Omental fat pad (tissue), 3 donors: ENCODE measurements at regions not wholly inside any gene's neighbourhood (a gene's known extent, or its start where the extent isn't known, plus 50 kb on each side); places are given as distances from the start of the nearest gene placed in this dataset.

ENCODE experiments used
- ATAC-seq: fragments of 150-250 bp; one replicate; pipeline ENCODE4 v1.9.1; 2016; ENCODE audit warnings: mild to moderate bottlenecking, moderate library complexity; ENCODE audit not compliant: low FRiP score
- DNase-seq: peaks from one replicate; pipeline ENCODE4 v3.0.0-alpha.2; 2019; ENCODE audit warnings: low spot score
- CTCF ChIP-seq, 3 donors: fragments of 450-650 bp; IDR thresholded peaks; one replicate each; pipeline ENCODE4 v1.5.1; 2016 to 2017; ENCODE audit warnings: antibody characterized with exemption in 3 of 3, mild to moderate bottlenecking in 3 of 3, moderate library complexity in 2 of 3

- no peak for TF ChIP-seq CTCF (IDR thresholded peaks at IDR 0.05)
Observed at GRCh38 chr4:18213576-18214198, 192.1 kb upstream of the LCORL start.

GRCh38 chr4:18209448-18209847 lies 187.9 kb upstream of the LCORL start:
- DNase-seq (no peak), ATAC-seq (no peak)
- no peak for TF ChIP-seq CTCF (IDR thresholded peaks at IDR 0.05)

More at GRCh38 chr4:18213576-18214198, 192.1 kb upstream of the LCORL start:
- ATAC-seq (no peak), DNase-seq (no peak)

GRCh38 chr4:18203966-18204365 lies 182.4 kb upstream of the LCORL start:
- ATAC-seq (no peak), DNase-seq (no peak)
- no peak for TF ChIP-seq CTCF (IDR thresholded peaks at IDR 0.05)

- ATAC-seq (no peak), DNase-seq (no peak)
- no peak for TF ChIP-seq CTCF (IDR thresholded peaks at IDR 0.05)
Observed at GRCh38 chr4:18202486-18202885, 180.9 kb upstream of the LCORL start.

GRCh38 chr4:18201885-18202284 lies 180.3 kb upstream of the LCORL start:
- DNase-seq (no peak), ATAC-seq (no peak)
- TF ChIP-seq CTCF (IDR thresholded peaks at IDR 0.05), result no peak

- TF ChIP-seq CTCF (IDR thresholded peaks at IDR 0.05), result no peak
- no peak for ATAC-seq
- DNase-seq, result no peak
Observed at GRCh38 chr4:18198653-18199052, 177.1 kb upstream of the LCORL start.

GRCh38 chr4:18197467-18197866 lies 175.9 kb upstream of the LCORL start:
- ATAC-seq (no peak), DNase-seq (no peak)
- TF ChIP-seq CTCF (IDR thresholded peaks at IDR 0.05), result no peak
